Nephron progenitor cell (in vitro differentiated cells): ENCODE measurements at regions not wholly inside any gene's neighbourhood (a gene's known extent, or its start where the extent isn't known, plus 50 kb on each side); places are given as distances from the start of the nearest gene placed in this dataset.
A peak's percentile ranks its signal among the peaks of the same experiment; 100 is the strongest.
"Not testable (repeated sequence)": the region's sequence is repeated elsewhere in the genome, so short reads cannot be mapped to it uniquely, and the experiment has no call there.

Source experiments
- DNase-seq: peaks from one replicate; pipeline ENCODE4 v3.0.0; 2021
- H3K27ac Mint-ChIP-seq: 2 replicates; pipeline ENCODE4 v1.8.0; 2021; ENCODE audit warnings: mild to moderate bottlenecking, moderate library complexity, mixed read lengths
- H3K27me3 Mint-ChIP-seq: 2 replicates; pipeline ENCODE4 v1.8.0; 2021; ENCODE audit warnings: mild to moderate bottlenecking, low read depth, mixed read lengths; ENCODE audit not compliant: poor library complexity
- H3K36me3 Mint-ChIP-seq: 2 replicates; pipeline ENCODE4 v1.8.0; 2021; ENCODE audit warnings: low read depth, mixed read lengths
- H3K4me1 Mint-ChIP-seq: 2 replicates; pipeline ENCODE4 v1.8.0; 2021; ENCODE audit warnings: mixed read lengths
- H3K4me3 Mint-ChIP-seq: 2 replicates; pipeline ENCODE4 v1.8.0; 2021; ENCODE audit warnings: mild to moderate bottlenecking, moderate library complexity, mixed read lengths
- H3K9me3 Mint-ChIP-seq: 2 replicates; pipeline ENCODE4 v1.8.0; 2021; ENCODE audit warnings: mild to moderate bottlenecking, moderate library complexity, mixed read lengths
- TF ChIP-seq, protein P1 (sequence below): fragments of 200-600 bp; sonication (generic); IDR thresholded peaks from 2 replicates; pipeline ENCODE4 v1.5.0; 2021; ENCODE audit warnings: antibody characterized with exemption

DNA sequence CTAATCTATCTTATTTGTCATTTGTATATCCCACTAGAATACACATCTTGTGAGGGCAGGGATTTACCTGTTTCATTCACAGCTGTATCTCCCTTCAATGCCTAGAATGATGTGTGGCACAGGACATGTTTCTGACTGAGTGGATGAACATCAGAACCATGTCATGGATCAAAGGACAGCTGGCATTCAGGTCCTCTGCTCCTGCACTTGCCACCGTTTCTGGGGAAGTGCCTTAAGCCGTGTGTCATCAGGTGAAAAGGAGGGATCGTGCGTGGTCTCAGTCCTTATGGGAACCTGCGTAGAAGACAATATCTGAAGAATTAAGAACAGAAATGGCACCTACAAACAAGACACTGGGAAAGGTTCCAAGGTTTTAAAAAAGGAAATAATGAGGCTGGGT is 206.1 kb upstream of the GATA6 start:
- Mint-ChIP-seq H3K9me3 (no peaks in the 10 kb centered on the region), H3K27ac (no peak overlapping the region), H3K4me3 (no peak overlapping the region), H3K36me3 (no peaks in the 10 kb centered on the region), H3K27me3 (peaks cover 12% of the 10 kb centered on the region), H3K4me1 (peaks cover 12% of the 10 kb centered on the region)
- no peak for DNase-seq
- TF ChIP-seq, protein P1, sequence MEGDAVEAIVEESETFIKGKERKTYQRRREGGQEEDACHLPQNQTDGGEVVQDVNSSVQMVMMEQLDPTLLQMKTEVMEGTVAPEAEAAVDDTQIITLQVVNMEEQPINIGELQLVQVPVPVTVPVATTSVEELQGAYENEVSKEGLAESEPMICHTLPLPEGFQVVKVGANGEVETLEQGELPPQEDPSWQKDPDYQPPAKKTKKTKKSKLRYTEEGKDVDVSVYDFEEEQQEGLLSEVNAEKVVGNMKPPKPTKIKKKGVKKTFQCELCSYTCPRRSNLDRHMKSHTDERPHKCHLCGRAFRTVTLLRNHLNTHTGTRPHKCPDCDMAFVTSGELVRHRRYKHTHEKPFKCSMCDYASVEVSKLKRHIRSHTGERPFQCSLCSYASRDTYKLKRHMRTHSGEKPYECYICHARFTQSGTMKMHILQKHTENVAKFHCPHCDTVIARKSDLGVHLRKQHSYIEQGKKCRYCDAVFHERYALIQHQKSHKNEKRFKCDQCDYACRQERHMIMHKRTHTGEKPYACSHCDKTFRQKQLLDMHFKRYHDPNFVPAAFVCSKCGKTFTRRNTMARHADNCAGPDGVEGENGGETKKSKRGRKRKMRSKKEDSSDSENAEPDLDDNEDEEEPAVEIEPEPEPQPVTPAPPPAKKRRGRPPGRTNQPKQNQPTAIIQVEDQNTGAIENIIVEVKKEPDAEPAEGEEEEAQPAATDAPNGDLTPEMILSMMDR = no peak

DNA sequence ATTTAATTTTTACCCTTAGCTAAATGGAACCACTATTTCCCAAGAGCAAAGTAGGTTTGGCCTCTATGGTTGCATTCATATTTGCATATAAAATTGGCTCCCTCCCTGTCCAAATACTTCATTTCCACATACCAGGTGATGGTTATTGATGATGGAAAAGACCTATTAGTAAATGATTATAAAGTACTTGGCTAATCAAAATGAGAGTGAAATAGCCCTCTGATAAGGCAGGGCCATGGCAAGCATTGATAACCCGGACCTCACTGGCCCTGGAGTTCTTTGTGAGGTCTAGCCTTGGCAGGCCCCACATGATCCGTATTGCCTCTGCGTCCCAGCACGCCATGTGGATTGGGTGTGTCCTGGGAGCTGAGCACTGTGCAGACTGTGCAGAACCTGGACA is 201.1 kb upstream of the GATA6 start:
- TF ChIP-seq, protein P1 = no peak
- H3K4me3 Mint-ChIP-seq = no peak overlapping the region
- no peaks in the 10 kb centered on the region for H3K9me3 Mint-ChIP-seq
- peaks cover 6% of the 10 kb centered on the region for H3K27me3 Mint-ChIP-seq
- no peaks in the 10 kb centered on the region for H3K36me3 Mint-ChIP-seq
- H3K4me1 Mint-ChIP-seq = peaks cover 32% of the 10 kb centered on the region
- DNase-seq = no peak
- H3K27ac Mint-ChIP-seq = no peak overlapping the region

DNA sequence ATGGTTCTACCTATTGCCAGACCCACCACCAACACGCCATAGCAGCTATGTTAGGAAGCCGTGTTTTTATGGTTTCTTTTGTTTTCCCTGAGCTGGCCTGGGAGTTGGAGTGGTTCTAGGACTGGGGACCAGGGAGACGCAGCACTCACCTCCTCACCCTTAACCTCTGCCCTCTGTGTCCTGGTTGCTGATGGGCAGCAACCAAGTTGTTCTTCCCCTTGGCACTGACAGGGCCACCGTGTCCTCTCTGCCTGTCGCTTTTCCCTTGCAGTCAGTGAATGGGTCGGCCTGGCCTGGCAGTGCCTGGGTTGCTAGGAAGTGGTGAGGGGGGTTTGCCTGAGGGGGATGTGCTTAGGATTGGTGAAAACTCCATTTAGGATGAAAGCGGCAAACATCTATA is 197.1 kb upstream of the GATA6 start:
- no peaks in the 10 kb centered on the region for H3K9me3 Mint-ChIP-seq
- peaks cover 6% of the 10 kb centered on the region for H3K27me3 Mint-ChIP-seq
- no peak for DNase-seq
- no peaks in the 10 kb centered on the region for H3K36me3 Mint-ChIP-seq
- peak overlapping the region; percentile 68 for H3K27ac Mint-ChIP-seq
- H3K4me1 Mint-ChIP-seq = peaks cover 42% of the 10 kb centered on the region
- peak overlapping the region; percentile 28 for H3K4me3 Mint-ChIP-seq
- TF ChIP-seq, protein P1 = no peak

DNA sequence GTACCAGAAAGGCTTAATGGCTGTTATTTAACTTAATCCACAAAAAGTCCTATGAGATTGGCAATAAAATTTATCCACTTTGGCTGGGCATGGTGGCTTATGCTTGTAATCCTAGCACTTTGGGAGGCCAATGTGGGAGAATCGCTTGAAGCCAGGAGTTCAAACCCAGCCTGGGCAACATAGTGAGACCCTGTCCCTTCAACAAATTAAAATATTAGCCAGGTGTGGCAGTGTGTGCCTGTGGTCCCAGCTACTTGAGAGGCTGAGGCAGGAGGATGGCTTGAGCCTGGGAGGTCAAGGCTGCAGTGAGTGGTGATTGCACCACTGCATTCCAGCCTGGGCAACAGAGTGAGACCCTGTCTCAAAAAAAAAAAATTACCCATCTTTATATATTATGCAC is 193.4 kb upstream of the GATA6 start:
- not testable (repeated sequence) for H3K4me3 Mint-ChIP-seq, H3K9me3 Mint-ChIP-seq, H3K36me3 Mint-ChIP-seq, DNase-seq, H3K27me3 Mint-ChIP-seq, H3K27ac Mint-ChIP-seq
- H3K4me1 Mint-ChIP-seq = peaks cover 63% of the 10 kb centered on the region

DNA sequence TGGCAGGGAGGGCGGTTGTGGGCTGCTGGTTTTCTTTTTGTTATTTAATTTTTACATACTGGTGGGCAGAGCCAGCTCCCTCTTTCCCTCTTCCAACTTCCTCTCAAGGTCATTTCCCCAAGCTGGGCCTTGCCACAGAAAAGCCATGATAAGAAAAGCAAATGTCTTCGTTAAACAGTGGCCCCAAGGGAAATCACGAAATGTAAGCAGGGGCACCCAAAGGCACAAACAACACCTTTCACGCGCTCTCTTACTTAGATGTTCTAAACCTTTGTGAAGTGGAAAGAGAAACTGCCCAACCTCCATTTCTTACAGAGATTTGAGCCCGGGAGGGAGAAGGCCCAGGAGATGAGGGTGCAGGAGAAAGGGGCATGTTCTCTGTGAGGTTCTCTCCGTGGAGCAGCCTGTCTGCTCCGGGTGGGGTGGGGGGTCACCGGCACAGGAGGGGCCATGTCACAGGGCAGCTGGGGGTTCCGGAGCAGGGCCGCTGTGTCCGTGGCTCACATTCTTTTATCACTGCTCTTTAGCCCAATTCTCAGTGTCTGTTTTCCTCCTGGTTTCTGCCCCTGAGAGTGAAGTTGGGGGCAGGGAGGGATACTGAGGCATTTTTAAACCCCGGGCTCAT is 190.7 kb upstream of the GATA6 start:
- DNase-seq = no peak
- Mint-ChIP-seq H3K36me3 (peaks cover 7% of the 10 kb centered on the region), H3K27ac (peak overlapping the region; percentile 95), H3K27me3 (peaks cover 2% of the 10 kb centered on the region), H3K4me1 (peaks cover 54% of the 10 kb centered on the region), H3K4me3 (peak overlapping the region; percentile 45), H3K9me3 (peaks cover 16% of the 10 kb centered on the region)
- TF ChIP-seq, protein P1 = no peak

DNA sequence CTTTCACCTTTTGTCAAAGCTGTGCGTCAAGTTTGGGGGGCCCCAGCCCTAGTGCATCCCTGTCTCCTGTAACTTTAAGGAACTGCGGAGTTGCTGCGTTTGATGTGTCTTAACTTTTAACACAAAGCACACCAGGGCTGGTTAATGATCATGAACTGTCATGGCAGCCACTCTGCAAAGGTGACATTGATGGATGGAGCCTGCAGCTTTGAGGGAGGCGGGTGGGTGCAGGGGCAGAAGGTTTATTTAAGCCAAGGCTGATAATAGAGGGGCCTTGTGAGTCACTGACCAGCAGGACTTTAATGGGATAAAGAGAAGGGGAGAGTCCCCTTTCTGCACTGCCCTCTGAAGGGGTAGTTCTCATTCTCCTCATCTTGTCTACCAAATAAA is 190.2 kb upstream of the GATA6 start:
- H3K36me3 Mint-ChIP-seq = peaks cover 11% of the 10 kb centered on the region

More for the DNA sequence above, 190.2 kb upstream of the GATA6 start:
- peaks cover 2% of the 10 kb centered on the region for H3K27me3 Mint-ChIP-seq
- H3K4me1 Mint-ChIP-seq = peaks cover 54% of the 10 kb centered on the region
- peak overlapping the region; percentile 45 for H3K4me3 Mint-ChIP-seq
- peak; percentile 48 for DNase-seq
- H3K27ac Mint-ChIP-seq = peak overlapping the region; percentile 95
- peaks cover 21% of the 10 kb centered on the region for H3K9me3 Mint-ChIP-seq
- TF ChIP-seq, protein P1 = no peak
